Fibroblast of lung (primary cell): ENCODE measurements at regions not wholly inside any gene's neighbourhood (a gene's known extent, or its start where the extent isn't known, plus 50 kb on each side); places are given as distances from the start of the nearest gene placed in this dataset.

Experiments used
- CTCF ChIP-seq, 2 donors: IDR thresholded peaks in 1 of 2; conservative IDR thresholded peaks in 1 of 2; 1 replicate in 1 of 2; 2 replicates in 1 of 2; pipeline ENCODE4 v1.5.1; 2011 to 2012; ENCODE audit warnings: low read length in 2 of 2, control low read depth in 1 of 2, inconsistent platforms in 1 of 2, low read depth in 1 of 2, mild to moderate bottlenecking in 1 of 2
- EZH2 ChIP-seq: IDR thresholded peaks from 2 replicates; pipeline ENCODE4 v1.5.1; 2012; ENCODE audit warnings: low read length, control low read depth, mild to moderate bottlenecking; ENCODE audit errors: missing control alignments

- TF ChIP-seq CTCF (conservative IDR thresholded peaks at IDR 0.05 in 1 of 2, IDR thresholded peaks at IDR 0.05 in 1 of 2; ENCODE audit: low read depth in 1 of 2, low read length in 2 of 2): no peak
- TF ChIP-seq EZH2: no peak
These were observed 302.7 kb downstream of the SIPA1L2 start for GRCh38 chr1:232327269-232327668.
